KOPT-K1 (cell line): ENCODE measurements at regions not wholly inside any gene's neighbourhood (a gene's known extent, or its start where the extent isn't known, plus 50 kb on each side); places are given as distances from the start of the nearest gene placed in this dataset.
"Not testable (repeated sequence)": the region's sequence is repeated elsewhere in the genome, so short reads cannot be mapped to it uniquely, and the experiment has no call there.

Source experiments
- H3K27ac ChIP-seq: fragments of 200-600 bp; sonication (generic); 2 replicates; pipeline ENCODE4 v1.5.1; 2016; ENCODE audit warnings: antibody characterized with exemption, mild to moderate bottlenecking, low read depth, low read length; ENCODE audit not compliant: poor library complexity, severe bottlenecking
- H3K36me3 ChIP-seq: fragments of 200-600 bp; sonication (generic); 2 replicates; pipeline ENCODE4 v1.5.1; 2017; ENCODE audit warnings: antibody characterized with exemption, mild to moderate bottlenecking, low read length, moderate library complexity; ENCODE audit not compliant: insufficient read depth
- H3K9me3 ChIP-seq: fragments of 200-600 bp; sonication (generic); 2 replicates; pipeline ENCODE4 v1.5.1; 2017; ENCODE audit warnings: antibody characterized with exemption, low read length, mild to moderate bottlenecking; ENCODE audit not compliant: insufficient read depth, poor library complexity, severe bottlenecking

DNA sequence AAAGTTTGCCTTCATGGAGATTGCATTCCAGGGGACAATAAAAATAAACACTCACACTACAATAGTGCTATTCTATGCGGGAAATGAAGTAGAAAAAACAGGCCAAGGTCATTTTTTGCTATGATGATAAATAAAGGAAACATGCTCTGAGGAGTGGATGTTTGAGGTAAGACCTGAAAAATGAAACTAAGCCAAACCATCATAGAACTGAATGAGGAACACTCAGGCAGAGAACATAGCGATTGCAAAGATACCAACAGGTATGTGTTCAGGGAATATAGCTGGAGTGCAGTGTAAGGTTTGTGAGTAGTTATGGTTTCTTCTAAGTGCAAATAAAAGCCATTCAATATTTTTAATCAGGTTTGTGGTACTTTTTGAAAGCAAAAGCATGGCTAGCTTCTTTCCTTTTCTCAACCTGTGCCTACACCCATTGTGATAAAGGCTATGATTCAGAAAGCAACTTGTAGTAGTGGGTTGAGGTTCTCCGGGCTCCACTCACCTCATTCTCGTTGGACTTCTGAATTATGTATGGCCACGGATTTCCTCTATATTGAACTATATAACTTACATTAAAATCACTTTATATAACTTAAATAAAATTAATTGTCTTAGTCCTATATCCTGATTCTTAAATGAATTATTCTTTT lies 278.2 kb upstream of the CHORDC1 start:
- Histone ChIP-seq H3K27ac (no peak overlapping the region), H3K36me3 (no peaks in the 10 kb centered on the region), H3K9me3 (no peaks in the 10 kb centered on the region)

DNA sequence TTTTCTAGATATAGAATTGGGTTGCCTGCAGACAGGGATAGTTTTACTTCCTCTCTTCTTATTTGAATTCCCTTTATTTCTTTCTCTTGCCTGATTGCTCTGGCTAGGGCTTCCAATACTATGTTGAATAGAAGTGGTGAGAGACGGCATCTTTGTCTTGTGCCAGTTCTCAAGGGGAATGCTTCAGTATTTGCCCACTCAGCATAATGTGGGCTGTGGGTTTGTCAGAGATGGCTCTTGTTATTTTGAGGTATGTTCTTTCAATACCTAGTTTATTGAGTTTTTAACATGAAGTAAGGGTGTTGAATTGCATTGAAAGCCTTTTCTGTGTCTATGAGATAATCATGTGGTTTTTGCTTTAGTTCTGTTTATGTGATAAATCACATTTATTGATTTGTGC lies 273.9 kb upstream of the CHORDC1 start:
- H3K9me3 ChIP-seq, result no peaks in the 10 kb centered on the region
- no peaks in the 10 kb centered on the region for H3K36me3 ChIP-seq
- H3K27ac ChIP-seq, result no peak overlapping the region

GRCh38 chr11:90493379-90493778 lies 270.5 kb upstream of the CHORDC1 start:
- H3K27ac ChIP-seq, result no peak overlapping the region
- H3K9me3 ChIP-seq, result no peaks in the 10 kb centered on the region
- no peaks in the 10 kb centered on the region for H3K36me3 ChIP-seq

DNA sequence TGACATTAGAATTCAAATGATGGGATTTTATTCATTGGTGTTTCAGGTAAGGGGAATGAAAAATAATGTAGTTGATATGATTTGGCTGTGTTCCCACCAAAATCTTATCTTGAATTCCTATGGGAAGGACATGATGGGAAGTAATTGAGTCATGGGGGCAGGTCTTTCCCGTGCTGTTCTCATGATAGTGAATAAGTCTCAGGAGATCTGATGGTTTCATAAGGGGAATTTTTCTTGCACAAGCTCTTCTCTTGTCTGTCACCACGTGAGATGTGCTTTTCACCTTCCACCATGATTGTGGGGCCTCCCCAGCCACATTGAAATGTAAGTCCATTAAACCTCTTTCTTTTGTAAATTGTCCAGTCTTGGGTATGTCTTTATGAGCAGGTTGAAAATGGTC lies 268.6 kb upstream of the CHORDC1 start:
- no peaks in the 10 kb centered on the region for H3K36me3 ChIP-seq
- H3K9me3 ChIP-seq, result no peaks in the 10 kb centered on the region
- H3K27ac ChIP-seq, result no peak overlapping the region

DNA sequence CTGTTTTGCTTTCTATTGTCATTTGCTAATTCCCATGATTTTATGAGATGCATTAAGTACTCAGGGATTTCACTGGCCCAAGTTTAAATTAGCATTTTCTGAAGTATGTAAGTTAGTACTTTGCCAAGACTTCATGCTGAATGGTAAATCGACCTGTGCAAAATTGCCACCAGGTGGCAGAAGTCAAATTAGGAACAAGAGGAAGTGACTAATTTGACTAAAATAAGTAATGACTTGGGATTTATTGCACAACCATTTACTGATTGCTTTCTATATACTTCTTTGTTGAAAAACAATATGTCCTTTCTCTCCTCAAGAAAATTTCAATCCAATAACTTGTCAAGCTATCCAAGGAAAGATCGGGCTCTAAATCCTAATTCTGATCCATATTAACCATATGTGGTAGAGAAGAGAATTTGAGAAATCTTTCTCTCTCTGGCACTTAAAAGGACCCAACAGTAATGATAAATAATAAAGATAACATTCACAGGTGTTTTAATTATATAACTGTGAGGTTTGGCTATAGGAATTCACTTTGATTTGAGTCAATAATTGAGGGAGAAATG lies 253.7 kb upstream of the CHORDC1 start:
- H3K36me3 ChIP-seq, result no peaks in the 10 kb centered on the region
- H3K9me3 ChIP-seq, result no peaks in the 10 kb centered on the region
- H3K27ac ChIP-seq, result no peak overlapping the region

DNA sequence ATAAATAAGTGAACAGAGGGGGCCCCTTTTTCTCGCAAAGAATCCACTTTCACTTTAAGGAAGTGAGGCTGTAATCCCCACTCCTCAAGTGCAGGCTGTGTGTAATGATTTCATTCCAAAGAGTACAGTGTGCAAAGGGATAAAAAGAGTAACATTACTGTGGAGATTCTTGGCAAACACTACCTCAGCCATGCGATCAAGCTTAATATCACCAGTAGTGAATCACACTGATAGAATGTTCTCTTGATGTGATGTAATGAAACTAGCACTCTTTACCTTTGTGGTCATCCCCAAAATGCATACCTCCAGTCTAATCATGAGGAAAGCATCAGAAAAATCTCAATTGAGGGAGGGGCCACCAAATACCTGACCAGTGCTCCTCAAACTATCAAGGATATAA lies 246.1 kb upstream of the CHORDC1 start:
- Histone ChIP-seq H3K36me3 (no peaks in the 10 kb centered on the region), H3K9me3 (no peaks in the 10 kb centered on the region), H3K27ac (no peak overlapping the region)

- Histone ChIP-seq H3K9me3 (no peaks in the 10 kb centered on the region), H3K27ac (no peak overlapping the region), H3K36me3 (no peaks in the 10 kb centered on the region)
These were observed 242.7 kb upstream of the CHORDC1 start for GRCh38 chr11:90465553-90465952.

GRCh38 chr11:90455347-90455920 lies 232.6 kb upstream of the CHORDC1 start:
- H3K9me3 ChIP-seq, H3K36me3 ChIP-seq, H3K27ac ChIP-seq: not testable (repeated sequence)

- H3K9me3 ChIP-seq, result no peaks in the 10 kb centered on the region
- H3K27ac ChIP-seq, result no peak overlapping the region
These were observed 230.7 kb upstream of the CHORDC1 start for GRCh38 chr11:90453525-90453924.

GRCh38 chr11:90449606-90450005 lies 226.8 kb upstream of the CHORDC1 start:
- Histone ChIP-seq H3K27ac (no peak overlapping the region), H3K9me3 (no peaks in the 10 kb centered on the region), H3K36me3 (no peaks in the 10 kb centered on the region)

More at GRCh38 chr11:90453525-90453924, 230.7 kb upstream of the CHORDC1 start:
- no peaks in the 10 kb centered on the region for H3K36me3 ChIP-seq

GRCh38 chr11:90448256-90448655 lies 225.4 kb upstream of the CHORDC1 start:
- Histone ChIP-seq H3K9me3 (no peaks in the 10 kb centered on the region), H3K36me3 (no peaks in the 10 kb centered on the region), H3K27ac (no peak overlapping the region)

GRCh38 chr11:90447618-90448017 lies 224.8 kb upstream of the CHORDC1 start:
- Histone ChIP-seq H3K36me3 (no peaks in the 10 kb centered on the region), H3K27ac (no peak overlapping the region), H3K9me3 (no peaks in the 10 kb centered on the region)

DNA sequence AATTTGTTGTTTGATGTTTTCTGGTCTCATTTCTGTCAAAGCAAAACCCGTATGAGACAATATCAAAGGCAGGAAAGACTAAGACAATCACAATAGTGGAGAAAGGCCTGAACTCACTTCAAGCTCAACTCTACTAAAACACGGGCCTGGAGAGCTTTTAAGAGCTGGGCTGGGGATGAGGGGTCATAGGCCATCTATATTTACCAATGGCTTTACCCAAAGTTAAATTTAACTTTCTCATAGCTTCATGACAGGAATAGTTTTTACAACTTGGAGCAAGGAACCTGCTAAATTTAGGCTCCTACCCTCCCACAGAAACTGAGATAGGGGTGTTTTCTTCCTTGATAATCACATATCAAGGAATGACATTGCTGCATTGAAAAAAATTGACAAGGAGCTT lies 223.4 kb upstream of the CHORDC1 start:
- Histone ChIP-seq H3K36me3 (no peaks in the 10 kb centered on the region), H3K9me3 (no peaks in the 10 kb centered on the region), H3K27ac (no peak overlapping the region)

DNA sequence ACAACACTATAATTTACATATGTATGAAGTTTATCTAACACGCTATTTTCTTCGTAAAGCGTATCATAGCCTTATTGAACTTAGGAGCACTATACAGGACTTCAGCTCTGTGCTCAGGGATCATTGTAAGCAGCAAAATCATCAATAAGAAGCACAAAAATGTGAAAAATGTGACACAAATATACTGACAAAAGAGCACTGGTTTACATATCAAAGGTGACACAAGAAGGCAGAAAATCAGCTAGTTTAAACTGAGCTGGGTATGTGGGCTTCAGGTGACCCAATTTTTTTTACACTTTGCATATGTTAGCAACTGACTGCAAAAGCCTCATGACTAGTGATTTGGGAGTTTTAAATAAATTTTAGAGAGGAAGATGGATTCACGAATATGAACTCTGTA lies 215.2 kb upstream of the CHORDC1 start:
- no peaks in the 10 kb centered on the region for H3K36me3 ChIP-seq
- no peak overlapping the region for H3K27ac ChIP-seq
- H3K9me3 ChIP-seq, result no peaks in the 10 kb centered on the region

GRCh38 chr11:90434858-90435257 lies 212.0 kb upstream of the CHORDC1 start:
- no peaks in the 10 kb centered on the region for H3K9me3 ChIP-seq
- no peak overlapping the region for H3K27ac ChIP-seq
- no peaks in the 10 kb centered on the region for H3K36me3 ChIP-seq

GRCh38 chr11:90428836-90429235 lies 206.0 kb upstream of the CHORDC1 start:
- Histone ChIP-seq H3K36me3 (no peaks in the 10 kb centered on the region), H3K27ac (no peak overlapping the region), H3K9me3 (no peaks in the 10 kb centered on the region)
